Activated CD4-positive, alpha-beta T cell treated with anti-CD3 and anti-CD28 coated beads, Interleukin-10, Interleukin-2, amounts not matched to agents 100 ng/mL and 50 ng/mL, durations not matched to agents 16 hours and 8 hours (primary cell): ENCODE measurements at regions not wholly inside any gene's neighbourhood (a gene's known extent, or its start where the extent isn't known, plus 50 kb on each side); places are given as distances from the start of the nearest gene placed in this dataset.
"Not testable (repeated sequence)": the region's sequence is repeated elsewhere in the genome, so short reads cannot be mapped to it uniquely, and the experiment has no call there.

Experiments used
- DNase-seq: peaks from one replicate; pipeline ENCODE4 v3.0.0-alpha.2; 2020

DNA sequence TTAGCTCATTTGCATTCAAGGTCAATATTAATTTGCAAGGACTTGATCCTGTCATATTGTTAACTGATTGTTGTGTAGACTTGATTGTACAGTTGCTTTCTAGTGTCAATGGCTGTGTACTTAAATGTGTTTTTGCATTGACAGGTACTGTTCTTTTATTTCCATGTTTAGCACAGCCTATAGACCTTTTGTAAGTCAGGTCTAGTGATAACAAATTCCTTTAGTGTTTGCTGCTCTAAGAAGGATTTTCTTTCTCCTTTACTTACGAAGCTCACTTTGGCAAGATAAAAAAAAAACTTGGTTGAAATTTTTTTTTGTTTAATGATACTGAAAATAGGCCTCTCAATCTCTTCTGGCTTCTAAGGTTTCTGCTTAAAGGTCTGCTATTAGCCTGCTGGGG, 942.3 kb downstream of the QKI start:
- no peak for DNase-seq

DNA sequence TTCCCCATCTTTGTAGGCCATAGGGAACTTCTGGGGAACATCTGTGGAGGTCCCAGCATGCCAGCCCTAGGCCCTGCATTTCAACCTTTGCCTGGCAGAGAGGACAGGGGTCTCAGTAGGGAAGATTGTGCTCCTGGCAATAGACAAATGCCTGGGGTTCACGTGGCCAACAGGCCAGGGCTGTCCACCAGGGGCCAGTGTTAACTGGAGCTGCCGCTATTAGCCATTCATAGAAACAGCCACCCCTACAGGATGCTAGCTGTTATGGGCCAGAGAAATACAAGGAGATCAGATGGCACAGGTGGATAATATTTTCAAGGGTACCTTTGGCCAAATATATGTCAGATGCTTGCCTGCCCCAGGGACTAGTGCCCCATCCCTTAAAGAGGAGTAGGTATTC, 932.9 kb downstream of the QKI start:
- no peak for DNase-seq

DNA sequence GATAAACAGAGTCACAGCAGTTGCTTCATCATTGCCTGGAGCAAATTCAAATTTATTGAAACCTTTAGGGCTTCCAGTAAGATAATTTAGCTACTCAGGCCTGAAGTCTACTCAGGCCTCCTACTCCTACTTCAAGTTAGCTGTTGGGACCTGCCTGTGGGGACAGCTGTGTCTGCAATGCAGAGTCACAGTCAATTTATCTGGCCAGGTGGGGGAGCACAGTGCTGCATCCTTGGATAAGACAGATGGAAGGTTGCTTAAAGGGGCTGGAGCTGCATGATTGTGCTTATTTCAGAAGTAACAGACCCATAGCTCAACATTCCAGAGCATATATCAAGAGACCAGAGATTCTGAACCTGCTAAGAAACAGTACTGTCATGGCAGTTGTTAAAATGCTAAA, 932.1 kb downstream of the QKI start:
- no peak for DNase-seq

GRCh38 chr6:164345806-164346496, 931.4 kb downstream of the QKI start:
- DNase-seq, result no peak

DNA sequence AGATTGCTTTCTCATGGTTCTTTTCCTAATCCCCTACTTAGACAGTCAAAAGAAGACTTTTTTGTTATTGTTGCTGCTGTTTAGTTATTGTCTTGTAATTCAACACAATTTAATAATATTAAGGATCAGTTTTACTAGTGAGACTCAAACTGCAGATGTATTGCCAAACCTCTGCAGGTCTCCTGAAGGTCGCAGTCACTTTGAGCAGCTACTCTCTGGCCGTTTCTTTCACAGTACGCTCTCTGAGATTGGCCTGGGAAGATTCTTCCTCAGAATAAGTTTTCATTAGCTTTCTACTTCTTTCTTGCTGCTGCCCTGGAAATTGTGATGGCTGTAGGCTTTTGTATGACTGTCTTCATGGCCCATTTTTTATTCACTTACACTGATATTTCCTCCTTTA, 930.8 kb downstream of the QKI start:
- DNase-seq, result no peak

DNA sequence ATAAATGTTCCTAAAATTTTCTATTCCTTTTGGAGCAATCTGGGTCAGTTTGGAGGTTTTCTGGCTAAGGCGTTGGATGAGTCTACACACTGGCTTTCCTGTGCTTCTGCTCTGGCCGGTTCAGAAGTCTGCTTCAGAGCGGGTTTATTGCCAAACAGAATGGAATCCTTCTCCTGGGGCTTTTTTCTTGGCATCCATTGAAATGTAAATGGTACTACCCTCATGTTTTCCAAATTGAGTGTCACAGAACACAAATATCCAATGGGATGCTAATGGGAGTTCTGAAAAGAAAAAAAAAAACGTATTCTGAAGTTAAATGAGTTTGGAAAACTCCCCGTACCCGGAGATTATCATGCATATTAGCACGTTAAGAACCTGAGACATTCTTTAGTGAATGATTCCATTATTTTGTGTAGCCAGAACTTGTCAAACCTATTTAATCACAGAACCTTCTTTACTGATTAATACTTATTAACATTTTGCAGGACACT, 930.3 kb downstream of the QKI start:
- no peak for DNase-seq

GRCh38 chr6:164339442-164339841, 924.9 kb downstream of the QKI start:
- not testable (repeated sequence) for DNase-seq

- DNase-seq, result no peak
Observed at GRCh38 chr6:164337925-164338397, 923.4 kb downstream of the QKI start.

- DNase-seq, result no peak
Observed at GRCh38 chr6:164337024-164337924, 922.8 kb downstream of the QKI start.

GRCh38 chr6:164336455-164336854, 921.9 kb downstream of the QKI start:
- DNase-seq, result no peak

GRCh38 chr6:164331026-164331425, 916.5 kb downstream of the QKI start:
- DNase-seq, result no peak

GRCh38 chr6:164325168-164325567, 910.6 kb downstream of the QKI start:
- DNase-seq, result no peak

GRCh38 chr6:164322533-164322932, 908.0 kb downstream of the QKI start:
- no peak for DNase-seq

GRCh38 chr6:164321297-164321696, 906.8 kb downstream of the QKI start:
- no peak for DNase-seq

DNA sequence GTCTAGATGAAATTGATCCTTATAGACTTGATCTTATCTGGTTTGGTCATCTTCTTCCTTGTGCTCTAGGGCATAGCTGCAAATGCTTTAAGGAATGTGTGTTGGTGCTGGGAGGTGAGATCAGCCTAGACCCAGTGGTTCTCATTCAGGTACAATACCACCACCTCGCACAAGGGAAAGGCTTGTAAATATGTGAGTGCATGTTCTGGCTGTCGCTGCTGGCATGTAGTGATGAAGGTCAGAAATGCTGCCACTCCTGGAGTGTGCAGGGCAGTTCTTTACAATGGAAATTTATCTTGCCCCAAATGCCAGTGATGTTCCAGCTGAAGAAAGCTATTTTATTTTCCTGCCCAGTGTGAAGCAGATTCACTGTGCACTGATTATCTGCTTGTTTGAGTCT, 900.9 kb downstream of the QKI start:
- DNase-seq, result no peak

GRCh38 chr6:164308339-164308738, 893.8 kb downstream of the QKI start:
- no peak for DNase-seq

DNA sequence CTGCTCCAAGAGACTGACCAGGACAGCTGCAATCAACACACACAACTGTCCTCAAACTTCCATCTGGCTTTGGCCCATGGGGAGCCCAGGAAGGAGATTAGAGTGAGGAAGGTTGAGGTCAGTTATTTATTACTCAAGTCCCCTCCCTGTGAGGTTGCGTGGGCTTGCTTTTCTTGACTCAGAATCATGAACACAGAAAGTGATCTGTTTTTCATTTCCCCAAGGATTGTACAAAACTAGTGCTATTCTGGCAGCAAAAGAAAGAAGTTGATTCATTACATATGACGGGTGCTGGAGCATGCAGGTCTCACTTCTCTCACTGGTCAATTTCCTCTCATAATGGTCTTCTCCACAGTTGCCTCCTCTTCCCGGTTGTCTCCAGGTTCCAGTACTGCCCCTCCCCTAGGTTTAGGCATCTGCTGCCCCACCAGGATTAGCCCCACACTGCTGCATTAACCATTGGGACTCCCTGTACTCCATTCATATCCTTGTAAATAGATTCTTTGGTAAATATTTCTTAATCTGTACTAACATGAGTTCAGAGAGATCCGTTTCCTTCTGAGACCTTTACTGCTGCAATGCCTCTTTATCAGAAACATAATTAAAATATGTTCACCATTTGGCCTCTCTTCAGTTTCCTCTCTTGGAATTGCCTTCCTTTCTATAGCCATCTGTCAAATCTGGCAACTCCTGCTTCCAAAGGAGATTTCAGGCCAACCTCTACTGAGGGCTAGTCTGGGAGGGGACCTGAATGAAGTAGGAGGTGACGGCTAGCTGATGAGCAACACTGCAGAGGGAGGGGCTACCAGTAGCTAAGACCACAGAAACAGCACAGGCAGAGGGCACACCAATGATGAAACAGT, 888.8 kb downstream of the QKI start:
- no peak for DNase-seq

DNA sequence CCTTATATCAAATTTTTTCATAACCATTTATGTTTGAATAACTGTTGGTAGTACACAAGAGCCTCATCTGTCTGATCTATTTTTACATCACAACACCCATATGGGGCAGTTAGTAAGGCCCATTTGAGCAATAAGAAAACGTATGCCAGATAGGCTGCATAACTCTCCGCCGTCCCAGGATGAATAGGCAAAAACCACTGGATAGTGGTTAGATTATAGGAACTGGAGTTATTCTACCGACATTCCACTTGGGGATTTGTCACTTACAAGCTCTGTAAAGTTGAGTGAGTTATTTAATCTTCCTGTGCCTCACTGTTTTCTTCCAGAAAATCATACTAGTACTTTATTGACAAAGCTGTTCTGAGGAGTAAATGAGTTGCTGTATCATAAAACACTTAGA, 881.9 kb downstream of the QKI start:
- no peak for DNase-seq

GRCh38 chr6:164294047-164294784, 879.7 kb downstream of the QKI start:
- DNase-seq, result no peak

- no peak for DNase-seq
Observed at GRCh38 chr6:164291224-164291623, 876.7 kb downstream of the QKI start.

DNA sequence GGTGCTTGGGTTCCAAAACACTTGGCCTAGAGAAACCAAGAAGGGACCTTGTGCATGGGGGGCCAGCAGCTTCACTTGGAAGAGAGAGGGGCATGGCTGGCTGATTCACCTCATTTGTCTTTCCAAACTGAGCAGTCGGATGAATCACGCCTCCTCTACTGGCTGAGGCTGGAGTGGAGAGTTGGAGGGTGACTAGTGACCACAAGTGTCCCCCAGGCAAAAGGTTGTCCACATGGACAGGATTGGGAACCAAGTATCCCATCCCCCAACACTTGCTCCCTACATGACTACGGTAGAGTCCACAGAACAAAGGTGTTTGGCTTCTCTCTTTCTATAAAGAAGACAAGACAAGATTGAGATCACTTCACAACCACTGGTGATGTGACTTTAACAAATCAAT, 875.6 kb downstream of the QKI start:
- no peak for DNase-seq

DNA sequence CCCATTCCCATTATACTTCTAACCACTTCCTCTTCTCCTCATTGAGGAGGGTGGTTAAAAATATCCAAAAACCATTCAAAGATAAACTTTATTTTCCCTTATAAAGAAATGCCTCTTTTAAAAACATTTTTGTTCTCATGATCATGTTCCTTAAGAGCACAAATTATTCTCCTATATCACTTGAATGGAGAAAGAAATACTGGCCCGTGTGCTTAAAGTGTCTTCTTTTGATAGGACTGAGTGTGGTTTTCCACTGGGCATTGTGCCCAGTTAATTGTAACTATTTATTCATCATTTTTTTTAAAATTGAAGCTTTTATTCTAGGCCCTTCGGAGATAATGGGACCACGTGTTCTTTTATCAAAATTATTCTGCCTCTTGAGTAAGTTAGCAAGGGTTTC, 871.5 kb downstream of the QKI start:
- no peak for DNase-seq
